H1 (cell line): ENCODE measurements at regions not wholly inside any gene's neighbourhood (a gene's known extent, or its start where the extent isn't known, plus 50 kb on each side); places are given as distances from the start of the nearest gene placed in this dataset.

ENCODE experiments used
- CTCF ChIA-PET: fragments of 300-600 bp; sonication (Branson Sonifier 250); formaldehyde crosslinking; loops from one replicate; lab custom pipeline; 2021; ENCODE audit not compliant: partially characterized antibody; lab: Charles Lee
- POLR2A ChIA-PET: fragments of 300-600 bp; sonication (Branson Sonifier 250); formaldehyde crosslinking; loops from one replicate; lab custom pipeline; 2021; ENCODE audit warnings: inconsistent platforms; ENCODE audit not compliant: partially characterized antibody; lab: Charles Lee
- DNase-seq, 2 experiments: peaks; one replicate each; pipeline versions ENCODE4 v3.0.0 to v3.0.0-alpha.2; 2010 to 2022; ENCODE audit warnings: low spot score in 2 of 2, low read depth in 1 of 2, mixed read lengths in 1 of 2
- FAIRE-seq: peaks from 2 replicates; lab custom pipeline; 2011; peaks lifted over from hg19 to GRCh38; lab: Jason Lieb, UNC
- H2AFZ ChIP-seq: 2 replicates; pipeline ENCODE4 v1.8.1; 2012; ENCODE audit warnings: low read length, inconsistent platforms
- H2AK5ac ChIP-seq: 2 replicates; pipeline ENCODE4 v1.6.1; 2013; ENCODE audit warnings: low read depth, low read length
- H2BK120ac ChIP-seq: replicated peaks from 2 replicates; pipeline ENCODE3; 2013; ENCODE audit warnings: low read depth, low read length, inconsistent platforms
- H2BK12ac ChIP-seq: 2 replicates; pipeline ENCODE4 v1.6.1; 2013; ENCODE audit warnings: low read depth, low read length
- H2BK15ac ChIP-seq: 2 replicates; pipeline ENCODE4 v1.6.1; 2013; ENCODE audit warnings: low read length
- H2BK20ac ChIP-seq: 2 replicates; pipeline ENCODE4 v1.6.1; 2013; ENCODE audit warnings: low read length
- H2BK5ac ChIP-seq: 2 replicates; pipeline ENCODE4 v1.6.1; 2013; ENCODE audit warnings: low read depth, low read length
- H3K14ac ChIP-seq: 2 replicates; pipeline ENCODE4 v1.6.1; 2013; ENCODE audit warnings: inconsistent platforms; ENCODE audit not compliant: insufficient read length
- H3K18ac ChIP-seq: 2 replicates; pipeline ENCODE4 v1.6.1; 2013; ENCODE audit warnings: low read length; ENCODE audit errors: extremely low read depth
- H3K23ac ChIP-seq: 2 replicates; pipeline ENCODE4 v1.6.1; 2013; ENCODE audit warnings: inconsistent platforms; ENCODE audit not compliant: insufficient read length
- H3K23me2 ChIP-seq: 2 replicates; pipeline ENCODE4 v1.6.1; 2013; ENCODE audit warnings: low read depth, low read length
- H3K27ac ChIP-seq: 2 replicates; pipeline ENCODE4 v1.6.1; 2011; ENCODE audit warnings: low read depth, low read length, inconsistent platforms
- H3K27me3 ChIP-seq, 4 experiments: replicated peaks in 1 of 4; 1 replicate in 1 of 4; 2 replicates in 3 of 4; pipeline versions ENCODE4 v1.6.1 to v1.8.1; 2011 to 2013; ENCODE audit warnings: low read length in 3 of 4, mild to moderate bottlenecking in 3 of 4, inconsistent platforms in 2 of 4, mixed read lengths in 2 of 4, moderate library complexity in 1 of 4; ENCODE audit not compliant: control insufficient read depth in 3 of 4, insufficient read depth in 3 of 4; ENCODE audit errors: extremely low read depth in 1 of 4
- H3K36me3 ChIP-seq, 4 experiments: 2 replicates each; pipeline versions ENCODE4 v1.6.1 to v1.8.1; 2011 to 2013; ENCODE audit warnings: mild to moderate bottlenecking in 4 of 4, low read length in 3 of 4, moderate library complexity in 2 of 4, control low read depth in 1 of 4, inconsistent platforms in 1 of 4; ENCODE audit not compliant: insufficient read depth in 4 of 4, control insufficient read depth in 2 of 4
- H3K4ac ChIP-seq: replicated peaks from 2 replicates; pipeline ENCODE3; 2013; ENCODE audit warnings: low read length, low read depth, mixed read lengths, inconsistent platforms; ENCODE audit not compliant: insufficient read length
- H3K4me1 ChIP-seq, 4 experiments: replicated peaks in 1 of 4; 1 replicate in 1 of 4; 2 replicates in 3 of 4; pipeline versions ENCODE4 v1.6.1 to v1.8.1; 2011 to 2013; ENCODE audit warnings: low read length in 3 of 4, inconsistent platforms in 2 of 4, mixed read lengths in 1 of 4; ENCODE audit not compliant: insufficient read depth in 4 of 4, control insufficient read depth in 3 of 4
- H3K4me2 ChIP-seq, 2 experiments: 2 replicates each; pipeline versions ENCODE4 v1.6.1 to v1.8.1; 2011 to 2013; ENCODE audit warnings: low read depth in 2 of 2, low read length in 2 of 2, control low read depth in 1 of 2, inconsistent platforms in 1 of 2, mild to moderate bottlenecking in 1 of 2; ENCODE audit not compliant: insufficient read depth in 1 of 2
- H3K4me3 ChIP-seq, 4 experiments: fragments of 200-600, 300-600 bp in 1 of 4; sonication (generic), shearing (Covaris generic), sonication (Bioruptor Twin) in 1 of 4; 2 replicates each; pipeline versions ENCODE4 v1.5.1 to v1.8.1; 2011 to 2016; ENCODE audit warnings: low read length in 4 of 4, low read depth in 3 of 4, control low read depth in 2 of 4, inconsistent platforms in 2 of 4, mild to moderate bottlenecking in 2 of 4, mixed read lengths in 1 of 4, moderate library complexity in 1 of 4; ENCODE audit not compliant: insufficient read depth in 2 of 4; ENCODE audit errors: extremely low read depth in 1 of 4
- H3K56ac ChIP-seq: replicated peaks from 2 replicates; pipeline ENCODE3; 2013; ENCODE audit warnings: low read depth, mild to moderate bottlenecking, mixed read lengths, low read length, inconsistent platforms; ENCODE audit not compliant: insufficient read length
- H3K79me1 ChIP-seq: 2 replicates; pipeline ENCODE4 v1.6.1; 2013; ENCODE audit warnings: low read depth, low read length, control low read depth
- H3K79me2 ChIP-seq, 2 experiments: 2 replicates each; pipeline versions ENCODE4 v1.6.1 to v1.8.1; 2012 to 2013; ENCODE audit warnings: low read length in 2 of 2, mild to moderate bottlenecking in 2 of 2, inconsistent platforms in 1 of 2; ENCODE audit not compliant: insufficient read depth in 2 of 2, control insufficient read depth in 1 of 2
- H3K9ac ChIP-seq, 4 experiments: replicated peaks in 1 of 4; 1 replicate in 1 of 4; 2 replicates in 3 of 4; pipeline versions ENCODE4 v1.6.1 to v1.8.1; 2011 to 2013; ENCODE audit warnings: low read depth in 3 of 4, low read length in 3 of 4, control low read depth in 2 of 4, mild to moderate bottlenecking in 2 of 4, moderate library complexity in 2 of 4, inconsistent platforms in 1 of 4; ENCODE audit errors: extremely low read depth in 1 of 4
- H3K9me3 ChIP-seq, 2 experiments: 2 replicates each; pipeline versions ENCODE4 v1.6.1 to v1.8.1; 2012 to 2013; ENCODE audit warnings: mild to moderate bottlenecking in 2 of 2, moderate library complexity in 2 of 2, control low read depth in 1 of 2, inconsistent platforms in 1 of 2, low read depth in 1 of 2, low read length in 1 of 2, mixed read lengths in 1 of 2; ENCODE audit not compliant: insufficient read depth in 2 of 2
- H4K20me1 ChIP-seq, 2 experiments: replicated peaks in 1 of 2; 2 replicates each; pipeline versions ENCODE3 to v1.8.1; 2011 to 2013; ENCODE audit warnings: inconsistent platforms in 2 of 2, low read length in 2 of 2, mild to moderate bottlenecking in 1 of 2; ENCODE audit not compliant: insufficient read depth in 2 of 2, control insufficient read depth in 1 of 2
- H4K5ac ChIP-seq: 2 replicates; pipeline ENCODE4 v1.6.1; 2013; ENCODE audit warnings: low read length, low read depth, mixed read lengths, inconsistent platforms; ENCODE audit not compliant: insufficient read length
- H4K8ac ChIP-seq: 2 replicates; pipeline ENCODE4 v1.8.0; 2013; ENCODE audit warnings: mild to moderate bottlenecking, moderate library complexity, low read length, inconsistent platforms; ENCODE audit not compliant: insufficient read depth; ENCODE audit errors: extremely low read depth
- H4K91ac ChIP-seq: replicated peaks from 2 replicates; pipeline ENCODE3; 2013; ENCODE audit warnings: low read length, mixed read lengths, inconsistent platforms; ENCODE audit not compliant: insufficient read length
- FOSL1 ChIP-seq: IDR thresholded peaks from 2 replicates; pipeline ENCODE4 v1.6.1; 2011; ENCODE audit warnings: mild to moderate bottlenecking, low read depth, low read length, moderate library complexity; ENCODE audit not compliant: insufficient read depth
- PHF8 ChIP-seq: fragments of 200-600 bp; sonication (generic); conservative IDR thresholded peaks from 2 replicates; pipeline ENCODE4 v1.7.1; 2012; ENCODE audit warnings: low read depth, mild to moderate bottlenecking, inconsistent platforms, low read length, moderate library complexity
- POLR2A ChIP-seq, 2 experiments: IDR thresholded peaks; 1 replicate in 1 of 2; 2 replicates in 1 of 2; pipeline ENCODE4 v1.6.1; 2011; ENCODE audit warnings: low read depth in 2 of 2, low read length in 2 of 2, mild to moderate bottlenecking in 2 of 2; ENCODE audit errors: control extremely low read depth in 1 of 2
- POLR2AphosphoS5 ChIP-seq: IDR thresholded peaks from 2 replicates; pipeline ENCODE4 v1.6.1; 2011; ENCODE audit warnings: low read depth, low read length
- WGBS, 2 experiments: shearing (Covaris generic) in 1 of 2; methylation state at CpG; one replicate each; pipeline versions ENCODE4 v1.1.6 to v1.1.7; 2013 to 2015; ENCODE audit warnings: low lambda C conversion rate in 2 of 2, mixed read lengths in 2 of 2, inconsistent platforms in 1 of 2, low coverage in 1 of 2, missing lambda C conversion rate in 1 of 2; ENCODE audit not compliant: insufficient replicate concordance in 2 of 2, insufficient coverage in 1 of 2, insufficient read length in 1 of 2; ENCODE audit errors: extremely low coverage in 1 of 2, missing lambda C conversion rate in 1 of 2; 5-methylcytosine and 5-hydroxymethylcytosine counted together

DNA sequence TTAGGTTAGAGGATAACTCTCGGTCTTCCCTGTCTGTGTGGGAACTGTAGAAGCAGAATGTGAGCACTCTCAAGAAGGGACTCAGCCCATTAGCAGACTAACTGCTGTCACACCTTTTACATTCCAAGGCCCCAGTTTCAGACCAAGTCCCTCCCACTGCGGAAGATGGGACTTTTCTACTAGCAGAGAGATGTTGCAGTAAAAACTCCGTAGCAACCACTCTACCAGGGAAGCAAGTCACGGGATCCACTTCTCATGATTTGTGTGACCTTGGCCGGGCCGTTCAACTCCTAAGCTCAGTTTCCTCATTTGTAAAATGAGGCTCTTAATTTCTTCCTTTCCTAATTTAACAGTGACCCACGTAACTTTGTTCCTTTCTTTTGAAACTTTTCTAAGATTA lies 77.1 kb upstream of the SLC4A11 start:
- Histone ChIP-seq H3K4me3 (no peak overlapping the region), H2BK15ac (no peak overlapping the region), H2AFZ (no peak overlapping the region), H3K36me3 (no peaks in the 10 kb centered on the region), H2BK12ac (no peak overlapping the region), H3K23me2 (no peaks in the 10 kb centered on the region), H3K27me3 (no peaks in the 10 kb centered on the region), H3K18ac (no peak overlapping the region), H4K91ac (no peak overlapping the region), H3K23ac (no peak overlapping the region), H3K79me1 (no peaks in the 10 kb centered on the region), H3K4ac (no peak overlapping the region), H4K20me1 (no peaks in the 10 kb centered on the region), H3K9ac (no peak overlapping the region), H3K27ac (no peak overlapping the region), H3K79me2 (no peaks in the 10 kb centered on the region), H3K56ac (no peak overlapping the region), H2BK5ac (no peak overlapping the region), H3K9me3 (no peaks in the 10 kb centered on the region), H2BK120ac (no peak overlapping the region), H2BK20ac (no peak overlapping the region), H4K8ac (no peak overlapping the region), H3K14ac (no peak overlapping the region), H3K4me2 (no peak overlapping the region), H4K5ac (no peak overlapping the region), H2AK5ac (no peak overlapping the region), H3K4me1 (no peaks in the 10 kb centered on the region; a peak in 1 of 7 replicates)
- WGBS, 2 experiments, result 88% methylated on average over 7 of the region's 7 CpGs; no CpG with 5 or more reads in 1 of the 2 experiments
- TF ChIP-seq FOSL1, result no peak
- no peak for TF ChIP-seq PHF8
- no peak for TF ChIP-seq POLR2AphosphoS5
- no peak for TF ChIP-seq POLR2A (IDR thresholded peaks at IDR 0.05; ENCODE audit: control extremely low read depth in 1 of 2, low read depth in 2 of 2, low read length in 2 of 2)
- POLR2A ChIA-PET, result no interaction called here
- FAIRE-seq (no peak), DNase-seq (no peak)
- CTCF ChIA-PET, result interaction anchor here (0.6 to 5.0 kb wide), 25 partner anchors 9 to 1116 kb away, joined by 3 to 51 read pairs (median 4); partner anchors contain the start of gene SLC4A11
